Left forelimb (tissue), 1 donor: ENCODE measurements at regions not wholly inside any gene's neighbourhood (a gene's known extent, or its start where the extent isn't known, plus 50 kb on each side); places are given as distances from the start of the nearest gene placed in this dataset.

Experiments used
- DNase-seq: peaks from one replicate; pipeline ENCODE4 v3.0.0-alpha.2; 2018; ENCODE audit warnings: low spot score

DNA sequence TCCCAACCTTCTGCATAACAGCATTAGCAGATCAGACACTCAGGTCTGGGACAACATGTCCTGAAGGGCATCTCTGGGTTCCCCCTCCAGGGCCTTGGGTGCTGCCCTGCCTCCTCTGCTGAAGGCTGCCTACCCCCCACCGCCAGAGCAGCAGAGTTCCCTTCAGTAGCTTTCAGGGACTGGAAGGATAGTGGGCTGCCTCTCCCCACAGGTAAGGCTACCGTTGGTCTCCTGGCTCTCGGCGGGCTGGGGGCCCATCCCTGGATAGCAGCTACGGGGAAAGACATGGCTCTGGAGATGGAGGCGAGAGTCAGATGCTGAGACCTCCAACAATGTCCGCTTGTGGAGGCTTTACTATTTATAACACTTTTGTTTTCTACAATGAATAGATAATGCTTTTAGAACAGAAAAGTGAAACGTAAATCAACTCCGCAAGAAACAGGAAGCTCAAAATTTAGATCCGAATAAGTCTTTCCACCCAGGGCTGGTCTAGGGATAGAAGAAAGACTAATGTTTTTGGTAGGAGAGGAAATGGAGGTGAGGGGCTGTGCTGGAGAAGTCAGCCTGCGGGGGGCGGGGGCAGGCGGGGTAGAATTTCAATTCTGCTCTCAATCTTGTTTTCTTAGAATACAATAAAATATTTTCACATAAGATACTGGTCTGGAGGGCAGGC lies 58.4 kb downstream of the ARL4C start:
- no peak for DNase-seq

DNA sequence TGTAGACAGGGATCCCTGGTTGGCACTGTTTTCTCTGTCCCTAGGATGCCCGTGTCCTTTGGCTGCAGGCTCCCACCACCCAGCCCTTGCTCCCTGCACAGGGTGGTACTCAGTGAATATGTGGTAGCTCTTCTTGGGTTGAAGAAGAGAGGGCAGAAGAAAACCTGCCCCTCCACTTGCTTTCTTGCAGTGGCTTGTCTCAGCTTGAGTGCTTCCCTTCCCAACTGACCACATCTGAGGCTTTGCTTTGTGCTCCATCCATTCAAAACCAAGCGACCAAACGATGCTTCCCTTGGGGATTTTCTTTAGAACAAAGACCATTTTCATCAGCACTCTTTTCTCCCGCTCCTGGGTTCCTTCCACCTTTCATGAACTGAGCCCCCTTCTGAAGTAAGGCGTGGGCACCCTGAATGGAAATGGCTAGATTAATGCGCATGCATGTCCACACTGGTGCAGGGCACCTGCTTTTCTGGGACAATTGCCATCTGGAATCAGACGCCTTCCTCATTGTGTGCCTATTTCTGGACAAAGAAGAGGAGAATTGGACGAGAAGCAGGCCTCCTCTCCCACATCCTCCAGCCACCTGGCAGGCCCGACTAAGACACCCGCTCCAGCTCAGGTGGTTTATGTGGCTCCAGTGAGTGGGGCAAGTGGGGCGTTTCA lies 59.1 kb downstream of the ARL4C start:
- DNase-seq: no peak

DNA sequence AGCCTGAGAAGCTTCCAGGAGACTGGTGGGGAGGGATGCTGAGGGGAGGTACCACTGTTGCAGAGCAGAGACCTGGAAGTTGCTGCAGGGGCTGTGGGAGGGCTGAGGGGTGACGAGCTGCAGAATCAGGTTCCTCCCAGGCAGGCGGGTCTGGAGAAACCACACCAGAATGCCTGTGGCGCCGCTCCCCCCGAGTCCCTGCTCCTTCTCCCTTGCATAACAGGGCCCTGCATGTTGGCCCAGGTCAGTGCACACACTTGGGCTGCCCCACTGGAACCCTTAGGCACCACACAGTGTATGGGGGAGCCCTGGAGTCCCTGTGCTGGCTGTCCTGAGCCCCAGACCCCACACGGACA lies 60.4 kb downstream of the ARL4C start:
- DNase-seq: no peak

DNA sequence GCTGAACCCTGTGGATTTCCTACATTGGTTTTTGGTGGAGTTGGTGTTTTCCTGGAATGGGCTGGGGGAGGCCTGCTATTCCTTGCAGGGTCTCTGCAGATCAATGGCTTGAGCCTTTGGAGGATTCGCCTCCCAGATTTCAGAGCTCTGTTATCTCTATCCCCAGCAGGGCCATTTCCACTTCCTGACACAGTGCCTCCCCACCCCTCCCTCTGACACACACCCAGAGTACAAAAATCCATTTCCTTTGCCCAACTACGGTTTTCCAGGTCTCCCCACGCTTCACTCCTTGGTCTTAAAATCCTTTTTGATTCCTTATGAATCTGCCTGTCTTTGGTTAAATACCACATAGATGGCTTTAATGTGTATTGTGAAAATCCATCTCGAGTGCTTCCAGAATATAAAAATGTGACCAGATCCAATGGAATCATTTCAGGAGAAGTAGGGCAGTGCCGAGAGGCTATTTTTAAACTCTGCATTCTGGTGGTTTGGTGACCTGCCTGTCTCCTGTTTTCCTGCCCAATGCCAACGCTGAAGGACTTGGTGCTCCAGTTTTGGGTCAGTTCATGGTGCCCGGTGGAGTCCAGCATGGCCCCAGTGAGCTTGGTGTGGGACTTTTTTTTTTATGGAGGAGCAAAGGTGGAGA lies 60.9 kb downstream of the ARL4C start:
- DNase-seq: no peak

DNA sequence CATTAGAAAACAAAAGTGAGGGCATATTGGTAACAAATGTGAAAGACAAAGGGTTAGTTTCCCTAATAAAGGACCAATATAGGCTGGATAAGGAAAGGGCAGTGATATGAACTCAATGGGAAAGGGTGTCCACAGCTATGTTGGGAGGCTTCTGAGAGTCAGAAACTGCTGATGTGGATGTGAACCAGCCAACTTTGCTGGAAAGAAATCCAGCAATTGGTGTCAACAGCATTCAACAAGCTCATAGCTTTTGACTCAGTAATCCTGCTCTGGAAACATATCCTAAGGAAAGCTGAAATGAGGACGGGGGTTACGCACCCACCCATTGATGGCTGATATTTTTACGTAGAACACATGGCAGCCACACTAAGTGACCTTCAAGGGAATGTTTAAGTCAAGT lies 63.7 kb downstream of the ARL4C start:
- no peak for DNase-seq

DNA sequence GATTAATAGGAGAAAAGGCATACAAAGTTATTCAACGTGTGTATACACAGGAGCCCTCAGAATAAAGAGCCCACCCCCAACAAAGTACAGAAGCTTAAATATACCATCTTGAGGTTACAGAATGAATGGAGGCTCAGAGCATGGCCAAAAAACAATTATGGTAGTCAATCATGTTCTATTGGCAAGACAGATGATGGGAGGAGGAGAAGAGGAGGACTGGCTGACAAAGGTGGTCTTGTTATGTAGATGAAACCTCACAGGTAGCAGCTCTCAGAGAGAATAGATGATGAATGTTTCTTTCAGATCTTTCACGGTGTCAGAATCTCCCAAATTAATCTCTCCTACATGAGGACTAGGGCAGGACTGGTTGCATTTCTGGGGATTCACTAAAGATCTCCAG lies 66.0 kb downstream of the ARL4C start:
- no peak for DNase-seq

DNA sequence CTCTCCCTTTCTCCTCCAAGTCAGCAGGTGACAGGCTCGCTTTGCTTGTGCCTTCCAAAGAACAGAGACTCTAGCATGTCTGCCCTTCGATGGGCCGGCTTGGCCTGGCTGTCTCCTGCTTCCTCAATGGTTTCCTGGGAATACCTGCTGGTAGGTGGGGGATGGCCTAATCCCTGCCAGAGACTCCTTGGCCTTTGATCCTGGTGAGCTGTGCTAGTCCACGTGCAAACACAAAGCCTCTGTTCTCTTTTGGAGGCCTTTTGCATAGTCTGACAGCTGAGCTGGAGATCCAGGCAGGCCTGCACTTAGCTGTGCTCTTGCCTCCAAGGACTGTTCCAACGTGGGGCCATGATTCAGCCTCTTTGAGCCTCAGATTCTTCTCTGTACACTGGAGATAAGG lies 67.6 kb downstream of the ARL4C start:
- no peak for DNase-seq

DNA sequence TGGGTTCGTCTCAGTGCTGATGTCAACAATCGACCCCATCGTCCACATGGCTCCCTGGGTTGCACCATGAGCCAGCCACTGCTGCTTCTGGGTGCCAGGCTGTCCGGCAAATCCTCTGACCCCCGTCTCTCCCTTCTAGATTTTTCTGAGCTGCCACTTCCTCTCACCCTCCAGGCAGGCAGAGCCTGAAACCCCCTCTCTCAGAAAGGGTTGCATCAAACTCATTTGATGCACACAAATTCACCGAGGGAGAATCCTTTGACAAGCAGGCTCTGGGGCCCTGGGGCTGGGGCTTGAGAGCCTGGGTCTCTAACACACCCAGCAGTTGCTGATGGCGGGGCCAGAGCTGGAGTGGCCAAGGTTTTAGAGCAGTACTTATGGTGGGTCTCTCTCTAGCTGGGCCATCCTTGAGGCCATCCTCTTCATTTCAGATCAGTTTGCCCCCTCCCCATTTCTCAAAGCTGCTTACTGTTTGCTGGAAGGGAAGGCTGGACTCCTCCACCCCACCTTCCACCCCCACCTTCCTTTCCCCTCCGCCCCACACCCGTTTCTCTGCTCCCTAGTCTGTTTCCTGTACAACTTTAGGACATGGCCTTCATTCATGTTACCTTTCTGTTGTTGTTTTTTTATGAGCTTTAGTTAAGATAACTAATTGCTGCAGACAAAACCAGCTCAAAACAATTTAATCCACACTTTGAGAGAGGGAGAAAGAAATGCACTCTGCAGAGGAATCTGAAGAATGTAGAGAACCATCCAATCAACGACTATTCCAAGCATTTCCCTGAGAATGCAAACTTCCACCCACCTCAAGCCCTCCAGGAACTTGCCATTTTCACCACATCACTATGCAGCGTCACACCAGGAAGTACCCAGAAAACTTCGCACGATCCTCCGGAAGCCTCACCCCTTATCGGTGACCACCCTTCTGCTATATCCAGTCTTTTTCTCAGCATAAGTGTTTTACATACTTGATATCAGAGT lies 69.5 kb downstream of the ARL4C start:
- DNase-seq: no peak

DNA sequence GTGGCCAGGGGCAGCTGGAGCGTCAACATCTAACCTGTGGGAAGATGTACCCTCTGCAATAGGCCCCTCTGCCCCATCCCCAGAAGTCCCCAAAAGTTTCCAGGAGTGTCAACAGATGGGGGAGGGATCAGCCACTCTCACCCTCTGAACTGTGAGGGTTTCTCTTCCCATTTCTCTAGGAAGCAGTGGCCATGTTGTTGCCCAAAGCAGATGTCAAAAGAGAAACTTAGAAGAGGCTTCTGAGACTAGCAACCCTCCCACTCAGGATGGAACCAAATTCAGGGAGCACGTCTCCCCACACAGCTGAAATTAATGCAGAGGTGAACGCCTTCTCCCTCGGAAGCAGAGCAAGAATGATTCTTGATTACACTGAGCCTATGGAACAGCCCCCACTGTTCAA lies 70.3 kb downstream of the ARL4C start:
- DNase-seq: no peak

DNA sequence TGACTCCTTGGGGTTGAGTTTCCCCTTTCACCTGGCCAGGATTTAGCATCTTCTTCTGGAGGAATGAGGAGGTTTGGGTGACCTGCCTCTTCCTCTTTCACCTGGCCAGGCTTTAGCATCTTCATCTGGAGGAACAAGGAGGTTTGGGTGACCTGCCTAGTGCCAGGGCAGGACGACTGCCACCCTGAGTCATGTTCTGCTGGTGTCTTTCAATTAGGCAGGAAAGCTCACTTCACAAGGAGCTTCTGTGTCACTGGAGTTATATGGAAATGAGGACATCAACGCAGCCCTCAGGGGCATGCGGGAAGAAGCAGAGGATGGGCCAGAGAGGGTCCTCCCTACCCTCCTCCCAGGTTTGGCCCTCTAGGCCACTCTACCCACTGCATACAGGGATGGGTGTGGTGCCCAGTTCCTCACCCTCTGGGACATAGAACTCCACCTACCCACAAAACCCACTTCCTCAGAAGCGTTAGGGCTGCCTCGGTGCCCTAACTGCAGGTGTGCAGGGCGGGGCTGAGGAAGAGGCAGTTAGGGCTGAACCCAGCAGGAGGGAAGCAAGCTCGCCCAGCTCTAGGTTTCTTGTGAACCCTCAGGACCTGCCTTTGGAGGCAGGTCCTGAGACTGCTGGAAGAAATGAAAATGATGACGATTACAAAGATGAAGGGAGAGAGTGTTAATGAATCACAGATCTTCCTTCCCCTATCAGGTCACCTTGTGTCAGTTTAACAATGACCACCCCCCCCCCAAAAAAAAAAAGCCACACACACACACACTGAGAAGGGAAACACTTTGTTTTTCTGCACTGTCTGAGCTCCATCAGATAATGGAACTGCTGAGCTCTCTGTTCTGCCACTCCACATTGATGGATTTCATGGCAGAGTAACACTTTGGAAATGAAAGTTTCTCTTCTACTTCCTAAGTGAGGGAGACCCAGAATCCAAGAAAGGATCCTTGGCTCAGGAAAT lies 71.0 kb downstream of the ARL4C start:
- no peak for DNase-seq

DNA sequence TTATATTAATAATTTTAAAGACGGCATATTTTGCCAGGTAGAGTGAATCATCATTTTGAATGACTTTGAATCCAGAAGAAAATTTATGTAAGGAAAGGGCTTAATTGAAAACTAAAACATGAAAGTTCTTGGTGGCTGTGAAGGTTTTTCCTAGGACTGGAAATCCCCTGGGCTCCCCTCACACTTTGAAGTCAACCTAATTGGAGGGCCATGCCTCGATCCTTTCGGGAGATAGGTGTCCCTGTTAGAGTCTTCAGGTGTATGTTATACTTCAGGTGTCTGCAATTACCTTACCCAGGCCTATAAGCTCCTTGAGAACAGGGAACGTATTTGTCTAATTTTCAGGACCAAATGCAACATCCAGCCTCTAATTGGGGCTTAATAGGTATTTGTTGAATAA lies 73.0 kb downstream of the ARL4C start:
- DNase-seq: no peak

DNA sequence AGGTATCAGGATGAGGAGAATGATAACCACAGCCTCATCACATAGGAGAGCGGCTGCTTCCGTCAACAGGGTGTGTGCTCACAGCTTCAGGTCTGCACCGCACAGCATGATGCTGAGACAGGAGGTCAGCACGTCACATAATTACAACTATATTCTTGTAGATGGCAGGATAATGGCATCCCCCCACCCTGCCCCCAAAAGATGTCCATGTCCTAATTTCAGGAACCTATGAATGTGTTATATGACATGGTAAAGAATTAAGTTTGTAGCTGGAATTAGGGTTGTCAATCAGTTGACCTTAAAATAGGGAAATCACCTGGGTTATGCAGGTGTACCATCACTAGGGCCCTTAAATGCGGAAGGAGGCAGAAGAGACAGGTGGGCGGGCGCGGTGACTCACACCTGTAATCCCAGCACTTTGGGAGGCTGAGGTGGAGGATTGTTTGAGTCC lies 73.9 kb downstream of the ARL4C start:
- no peak for DNase-seq

DNA sequence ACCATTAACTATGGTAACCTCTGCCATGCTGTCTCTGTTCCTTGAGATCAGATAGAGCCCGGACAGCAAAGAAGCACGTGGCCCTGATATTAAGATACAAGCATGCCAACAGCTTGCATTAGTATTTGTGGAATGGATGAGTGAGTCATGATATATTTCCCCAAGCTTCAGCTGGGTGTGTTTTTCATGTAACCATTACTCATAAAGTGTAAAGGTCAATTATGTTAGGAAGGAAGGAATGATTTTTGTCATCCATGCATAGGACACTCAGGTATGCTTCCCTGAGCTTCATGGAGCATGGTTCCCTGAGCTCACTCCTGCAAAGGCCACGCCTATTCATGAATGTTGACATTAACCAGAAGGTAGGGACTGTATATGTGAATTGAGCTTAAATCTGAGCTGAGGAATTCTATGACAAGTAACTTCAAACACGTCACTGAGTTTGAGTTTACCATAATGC lies 74.6 kb downstream of the ARL4C start:
- DNase-seq: no peak

DNA sequence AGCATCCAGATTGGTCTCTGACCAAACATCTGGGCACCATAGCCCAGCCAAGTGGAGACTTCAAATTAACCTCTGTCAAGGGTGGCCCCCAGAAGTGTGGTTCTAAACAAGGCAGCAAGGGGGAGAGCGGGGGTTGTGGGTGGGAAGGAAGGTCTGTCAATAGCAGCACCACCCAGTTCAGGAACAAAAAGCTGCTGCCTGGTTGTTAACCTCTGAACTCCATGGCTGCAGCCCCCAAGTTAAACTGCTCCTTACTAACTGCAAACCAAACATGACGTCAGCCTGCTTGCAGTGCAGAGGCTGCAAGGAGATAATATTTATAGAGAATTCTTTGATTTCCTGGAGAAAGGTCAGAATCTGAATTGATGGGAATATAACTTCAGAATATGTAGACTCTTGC lies 76.5 kb downstream of the ARL4C start:
- no peak for DNase-seq

DNA sequence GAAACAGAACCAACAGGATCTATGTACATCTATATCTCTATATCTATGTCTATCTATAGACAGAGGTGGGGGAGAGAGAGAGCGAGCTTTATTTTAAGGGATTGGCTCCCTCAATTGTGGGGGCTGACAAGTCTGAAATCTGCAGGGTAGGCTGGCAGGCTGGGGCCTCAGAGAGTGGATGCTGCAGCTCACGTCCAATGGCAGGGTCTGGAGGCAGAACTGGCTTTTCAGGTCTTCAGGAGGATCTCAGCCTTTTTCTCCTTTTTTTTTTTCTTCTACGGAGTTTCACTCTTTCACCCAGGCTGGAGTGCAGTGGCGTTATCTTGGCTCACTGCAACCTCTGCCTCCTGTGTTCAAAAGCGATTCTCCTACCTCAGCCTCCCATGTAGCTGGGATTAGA lies 77.2 kb downstream of the ARL4C start:
- DNase-seq: no peak

DNA sequence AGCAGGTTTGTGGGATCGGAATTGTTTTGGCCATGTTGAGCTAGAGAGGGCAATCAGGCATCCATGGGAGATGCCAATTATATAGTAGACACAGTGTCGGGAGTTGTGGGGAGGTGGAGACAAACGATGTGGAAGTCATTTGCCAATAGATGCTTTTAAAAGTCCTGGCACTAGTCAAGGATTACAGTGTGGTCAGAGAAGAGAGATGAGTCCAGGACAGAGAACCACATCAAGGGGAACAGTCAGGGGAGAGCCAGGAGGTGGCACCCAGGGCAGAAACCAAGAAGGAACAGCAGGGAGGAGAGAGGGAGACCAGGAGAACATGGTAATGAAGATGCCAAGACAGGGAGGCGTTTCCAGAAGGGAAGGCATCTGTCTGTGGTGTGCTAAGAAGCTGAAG lies 81.2 kb downstream of the ARL4C start:
- DNase-seq: no peak

DNA sequence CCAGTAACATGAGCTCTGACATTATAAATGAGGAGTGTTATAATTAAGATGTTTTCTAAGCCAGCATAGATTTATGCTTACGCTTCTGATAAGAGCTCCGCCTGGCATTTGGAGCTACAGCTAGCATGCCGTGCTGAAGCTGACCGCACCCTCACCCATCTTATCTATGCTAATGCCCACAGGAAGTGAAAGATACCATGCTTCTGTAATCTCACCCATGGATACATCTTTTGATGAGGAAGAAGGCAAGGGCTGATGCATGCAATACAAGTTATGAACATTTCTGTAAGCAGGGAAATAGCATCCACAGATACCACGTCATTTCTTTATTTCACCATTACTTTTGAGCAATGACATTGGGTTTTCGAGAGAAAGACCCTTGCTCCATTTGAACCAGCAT lies 82.3 kb downstream of the ARL4C start:
- no peak for DNase-seq

DNA sequence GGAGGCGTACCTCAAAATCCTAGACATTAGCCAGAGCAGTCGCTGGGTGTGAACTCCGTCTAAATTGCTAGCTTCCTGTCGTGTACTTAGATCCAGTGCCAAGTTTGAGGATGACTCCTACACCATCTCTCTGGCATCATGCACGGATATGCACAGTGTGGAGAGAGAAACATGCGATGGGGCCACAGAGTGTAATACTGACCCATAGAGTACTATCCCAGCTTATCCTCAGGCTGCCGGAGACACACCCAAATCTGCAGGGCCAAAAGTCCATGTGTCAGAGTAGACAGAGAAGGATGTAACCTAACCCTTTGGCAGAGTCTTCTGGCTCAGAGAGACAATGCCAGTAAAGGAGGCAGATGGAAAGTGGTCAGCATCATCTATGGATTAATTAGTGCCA lies 84.2 kb downstream of the ARL4C start:
- no peak for DNase-seq

DNA sequence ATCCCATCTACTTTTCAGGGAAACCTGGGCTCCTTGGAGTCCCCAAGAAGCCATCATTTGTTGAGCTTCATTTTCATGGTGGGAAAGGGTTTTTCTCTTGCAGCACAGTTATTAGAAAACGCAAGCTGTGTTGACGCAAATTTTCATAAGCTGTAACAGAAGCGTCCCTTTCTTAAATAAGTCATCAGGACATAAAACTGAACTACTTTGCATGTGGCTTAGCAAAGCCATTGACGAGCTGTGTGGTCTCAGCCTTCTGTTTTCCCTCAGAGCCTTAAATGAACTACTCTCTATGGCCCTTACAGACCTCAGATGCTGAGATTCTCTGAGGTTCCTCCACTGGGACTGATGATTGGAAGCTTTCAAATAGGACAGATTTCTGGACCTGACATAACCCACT lies 85.1 kb downstream of the ARL4C start:
- no peak for DNase-seq

DNA sequence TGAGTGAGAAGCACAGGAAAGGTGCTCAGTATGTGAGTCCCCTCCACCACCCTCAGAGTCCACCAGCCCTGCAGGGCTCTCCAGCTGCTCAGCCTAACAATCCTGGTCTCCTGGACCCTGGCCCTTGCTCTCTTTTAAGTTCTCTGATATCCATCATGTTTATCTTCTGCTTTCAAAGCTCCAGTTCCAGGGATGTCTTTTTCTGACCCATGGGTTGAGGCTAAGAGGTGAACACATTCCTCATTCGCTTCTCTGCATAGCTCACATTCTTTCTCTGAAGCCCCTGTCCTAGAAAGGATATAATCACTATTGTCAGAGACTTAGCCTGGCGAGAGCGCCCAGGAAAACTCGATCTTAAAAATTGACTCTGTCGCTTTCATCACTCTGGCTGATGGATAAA lies 86.4 kb downstream of the ARL4C start:
- no peak for DNase-seq

DNA sequence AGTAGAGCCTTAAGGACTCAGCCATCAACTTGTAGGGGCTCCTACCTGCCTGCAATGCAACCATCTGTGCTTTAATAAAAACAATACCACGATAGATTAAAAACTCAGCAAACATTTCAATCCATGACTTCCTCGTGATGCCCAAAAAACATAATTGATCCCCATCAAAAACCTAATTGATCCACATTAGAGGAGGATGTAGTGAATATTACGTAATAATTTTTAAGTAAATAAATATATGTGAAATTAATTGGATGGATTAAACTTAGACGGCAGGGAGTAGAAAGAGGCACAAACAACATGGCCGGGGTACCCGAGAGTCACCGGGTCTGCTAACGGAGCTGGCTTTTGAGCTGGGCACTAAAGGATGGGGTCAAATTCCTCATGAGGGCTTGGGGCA lies 87.3 kb downstream of the ARL4C start:
- DNase-seq: no peak
